IMR-90 (cell line): ENCODE measurements at regions not wholly inside any gene's neighbourhood (a gene's known extent, or its start where the extent isn't known, plus 50 kb on each side); places are given as distances from the start of the nearest gene placed in this dataset.
A peak's percentile ranks its signal among the peaks of the same experiment; 100 is the strongest.

Experiments
- ATAC-seq: fragments of 200-7000 bp; cut with Tn5 transposase; 2 replicates; pipeline ENCODE4 v1.9.1; 2020; ENCODE audit warnings: low read depth, mild to moderate bottlenecking, moderate library complexity
- BruUV-seq: library from RNA; stranded (reverse); fragments of 400-500 nt; replicated peaks from 2 replicates; lab custom pipeline; 2021; lab: Mats Ljungman, UMichigan
- CTCF ChIA-PET: fragments of 300-600 bp; formaldehyde crosslinking; extraction: SDS; loops from one replicate; lab custom pipeline; 2021; ENCODE audit warnings: antibody characterized with exemption; lab: Yijun Ruan, JAX
- POLR2A ChIA-PET: fragments of 300-600 bp; sonication (Branson Sonifier 250); formaldehyde crosslinking; loops from one replicate; lab custom pipeline; 2022; ENCODE audit warnings: antibody characterized with exemption; ENCODE audit not compliant: unreplicated experiment; lab: Charles Lee
- DNase-seq: peaks from one replicate; pipeline ENCODE4 v3.0.0; 2013
- H2AFZ ChIP-seq: replicated peaks from 2 replicates; pipeline ENCODE3; 2013; ENCODE audit warnings: low read length, mild to moderate bottlenecking; ENCODE audit not compliant: poor library complexity
- H2AK5ac ChIP-seq: 2 replicates; pipeline ENCODE4 v1.6.1; 2013; ENCODE audit warnings: low read depth, low read length, inconsistent platforms
- H2AK9ac ChIP-seq: replicated peaks from 2 replicates; pipeline ENCODE3; 2013; ENCODE audit warnings: mild to moderate bottlenecking, low read depth, low read length, moderate library complexity; ENCODE audit not compliant: poor library complexity
- H2BK120ac ChIP-seq: 2 replicates; pipeline ENCODE4 v1.6.1; 2013; ENCODE audit warnings: low read depth, low read length, inconsistent platforms
- H2BK15ac ChIP-seq: 3 replicates; pipeline ENCODE4 v1.6.1; 2013; ENCODE audit warnings: low read depth, low read length, inconsistent platforms
- H2BK20ac ChIP-seq: 2 replicates; pipeline ENCODE4 v1.6.1; 2013; ENCODE audit warnings: low read depth, mild to moderate bottlenecking, inconsistent platforms, low read length, moderate library complexity
- H2BK5ac ChIP-seq: 2 replicates; pipeline ENCODE4 v1.6.1; 2013; ENCODE audit warnings: mild to moderate bottlenecking, low read depth, low read length, inconsistent platforms; ENCODE audit not compliant: poor library complexity, severe bottlenecking
- H3K14ac ChIP-seq: replicated peaks from 2 replicates; pipeline ENCODE4 v1.6.1; 2013; ENCODE audit warnings: low read depth, low read length, inconsistent platforms
- H3K18ac ChIP-seq: 2 replicates; pipeline ENCODE4 v1.6.1; 2013; ENCODE audit warnings: low read depth, low read length, control low read depth
- H3K23ac ChIP-seq: 2 replicates; pipeline ENCODE4 v1.6.1; 2013; ENCODE audit warnings: low read depth, low read length, inconsistent platforms
- H3K27ac ChIP-seq: 2 replicates; pipeline ENCODE4 v1.5.1; 2013; ENCODE audit warnings: mild to moderate bottlenecking, control low read depth, low read length; ENCODE audit not compliant: insufficient read depth
- H3K27me3 ChIP-seq: 2 replicates; pipeline ENCODE4 v1.6.1; 2013; ENCODE audit warnings: low read length; ENCODE audit not compliant: control insufficient read depth, insufficient read depth
- H3K36me3 ChIP-seq: 2 replicates; pipeline ENCODE4 v1.6.1; 2013; ENCODE audit warnings: low read length, mixed read lengths; ENCODE audit not compliant: control insufficient read depth, insufficient read depth
- H3K4ac ChIP-seq: 2 replicates; pipeline ENCODE4 v1.6.1; 2013; ENCODE audit warnings: low read depth, low read length, inconsistent platforms
- H3K4me1 ChIP-seq: 2 replicates; pipeline ENCODE4 v1.6.1; 2013; ENCODE audit warnings: low read length, mixed read lengths; ENCODE audit not compliant: control insufficient read depth, insufficient read depth
- H3K4me2 ChIP-seq: 2 replicates; pipeline ENCODE4 v1.6.1; 2013; ENCODE audit warnings: low read depth, mild to moderate bottlenecking, control low read depth, low read length, moderate library complexity
- H3K4me3 ChIP-seq: 2 replicates; pipeline ENCODE4 v1.5.1; 2013; ENCODE audit warnings: low read depth, mild to moderate bottlenecking, control low read depth, low read length, moderate library complexity; ENCODE audit not compliant: insufficient read depth
- H3K56ac ChIP-seq: 2 replicates; pipeline ENCODE4 v1.6.1; 2013; ENCODE audit warnings: low read length, inconsistent platforms; ENCODE audit not compliant: insufficient read depth; ENCODE audit errors: extremely low read depth
- H3K79me1 ChIP-seq, 2 experiments: 2 replicates each; pipeline ENCODE4 v1.6.1; 2013; ENCODE audit warnings: low read length in 2 of 2, inconsistent platforms in 1 of 2, low read depth in 1 of 2
- H3K9ac ChIP-seq: 2 replicates; pipeline ENCODE4 v1.6.1; 2013; ENCODE audit warnings: low read depth, low read length, control low read depth
- H3K9me1 ChIP-seq: 2 replicates; pipeline ENCODE4 v1.6.1; 2013; ENCODE audit warnings: low read length, inconsistent platforms; ENCODE audit not compliant: insufficient read depth
- H3K9me3 ChIP-seq: 2 replicates; pipeline ENCODE4 v1.6.1; 2013; ENCODE audit warnings: low read length; ENCODE audit not compliant: control insufficient read depth, insufficient read depth
- H4K20me1 ChIP-seq: 2 replicates; pipeline ENCODE4 v1.6.1; 2013; ENCODE audit warnings: low read length, inconsistent platforms; ENCODE audit not compliant: insufficient read depth
- H4K5ac ChIP-seq: 2 replicates; pipeline ENCODE4 v1.6.1; 2013; ENCODE audit warnings: mild to moderate bottlenecking, low read depth, low read length, control low read depth
- H4K8ac ChIP-seq, 2 experiments: 2 replicates each; pipeline ENCODE4 v1.6.1; 2013; ENCODE audit warnings: low read depth in 2 of 2, low read length in 2 of 2, control low read depth in 1 of 2, inconsistent platforms in 1 of 2
- H4K91ac ChIP-seq: 2 replicates; pipeline ENCODE4 v1.6.1; 2013; ENCODE audit warnings: low read depth, low read length, inconsistent platforms; ENCODE audit not compliant: insufficient read depth
- BHLHE40 ChIP-seq: fragments of 150-350 bp; IDR thresholded peaks from 2 replicates; pipeline ENCODE4 v1.6.1; 2016; ENCODE audit warnings: mild to moderate bottlenecking, low read depth, low read length
- CEBPB ChIP-seq: IDR thresholded peaks from 2 replicates; pipeline ENCODE4 v1.6.1; 2012; ENCODE audit warnings: low read depth, low read length, improper control_type of control experiment
- FOS ChIP-seq: fragments of 150-350 bp; IDR thresholded peaks from 2 replicates; pipeline ENCODE4 v1.6.1; 2016; ENCODE audit warnings: low read depth, low read length
- MAFK ChIP-seq: IDR thresholded peaks from 2 replicates; pipeline ENCODE4 v1.6.1; 2012; ENCODE audit warnings: low read depth, low read length, improper control_type of control experiment
- MAZ ChIP-seq: IDR thresholded peaks from 2 replicates; pipeline ENCODE4 v1.6.1; 2012; ENCODE audit warnings: low read depth, mild to moderate bottlenecking, low read length, improper control_type of control experiment, moderate library complexity, borderline replicate concordance
- MXI1 ChIP-seq: IDR thresholded peaks from 2 replicates; pipeline ENCODE4 v1.6.1; 2012; ENCODE audit warnings: low read depth, mild to moderate bottlenecking, low read length, moderate library complexity, borderline replicate concordance
- NFE2L2 ChIP-seq: fragments of 150-350 bp; IDR thresholded peaks from 2 replicates; pipeline ENCODE4 v1.6.1; 2016; ENCODE audit warnings: low read depth, mild to moderate bottlenecking, low read length
- POLR2A ChIP-seq: IDR thresholded peaks from 2 replicates; pipeline ENCODE4 v1.6.1; 2012; ENCODE audit warnings: mild to moderate bottlenecking, low read depth, low read length
- RAD21 ChIP-seq: IDR thresholded peaks from 2 replicates; pipeline ENCODE4 v1.6.1; 2012; ENCODE audit warnings: low read length, improper control_type of control experiment
- RCOR1 ChIP-seq: IDR thresholded peaks from 2 replicates; pipeline ENCODE4 v1.6.1; 2012; ENCODE audit warnings: mild to moderate bottlenecking, low read length, improper control_type of control experiment; ENCODE audit not compliant: insufficient replicate concordance
- RFX5 ChIP-seq: IDR thresholded peaks from 2 replicates; pipeline ENCODE4 v1.8.0; 2012; ENCODE audit warnings: low read depth, mild to moderate bottlenecking, low read length, moderate library complexity
- SMC3 ChIP-seq: fragments of 150-350 bp; IDR thresholded peaks from 2 replicates; pipeline ENCODE4 v1.6.1; 2016; ENCODE audit warnings: low read depth, mild to moderate bottlenecking, antibody characterized with exemption, low read length, moderate library complexity
- WGBS, 2 experiments: methylation state at CpG; one replicate each; pipeline versions ENCODE4 v1.1.5 to v1.1.7; 2013; ENCODE audit warnings: missing lambda C conversion rate in 2 of 2; ENCODE audit not compliant: insufficient read length in 1 of 2; ENCODE audit errors: extremely low coverage in 2 of 2; 5-methylcytosine and 5-hydroxymethylcytosine counted together
- dilution Hi-C: fragments of 300-500 bp; cut with HindIII; formaldehyde crosslinking; loops from one replicate; pipeline ENCODE4 v1.14.3; 2018; ENCODE audit warnings: low sequenced_read_pairs; ENCODE audit not compliant: unreplicated experiment
- in situ Hi-C: fragments of 300-500 bp; cut with MboI; formaldehyde crosslinking; loops from 3 replicates; pipeline ENCODE4 v1.14.3; 2019; ENCODE audit warnings: low sequenced_read_pairs, inconsistent platforms, mixed read lengths
- intact Hi-C: fragments of 100-400 bp; cut with micrococcal nuclease; formaldehyde crosslinking; loops from 2 replicates; pipeline ENCODE4 v1.10.0; 2022
- TF ChIP-seq, protein P1 (sequence below): fragments of 150-350 bp; IDR thresholded peaks from 2 replicates; pipeline ENCODE4 v1.6.1; 2016; ENCODE audit warnings: low read depth, mild to moderate bottlenecking, low read length, moderate library complexity, borderline replicate concordance
- TF ChIP-seq, protein P2 (sequence below): fragments of 150-350 bp; IDR thresholded peaks from 2 replicates; pipeline ENCODE4 v1.6.1; 2017; ENCODE audit warnings: mild to moderate bottlenecking, antibody characterized with exemption, low read length, low read depth

DNA sequence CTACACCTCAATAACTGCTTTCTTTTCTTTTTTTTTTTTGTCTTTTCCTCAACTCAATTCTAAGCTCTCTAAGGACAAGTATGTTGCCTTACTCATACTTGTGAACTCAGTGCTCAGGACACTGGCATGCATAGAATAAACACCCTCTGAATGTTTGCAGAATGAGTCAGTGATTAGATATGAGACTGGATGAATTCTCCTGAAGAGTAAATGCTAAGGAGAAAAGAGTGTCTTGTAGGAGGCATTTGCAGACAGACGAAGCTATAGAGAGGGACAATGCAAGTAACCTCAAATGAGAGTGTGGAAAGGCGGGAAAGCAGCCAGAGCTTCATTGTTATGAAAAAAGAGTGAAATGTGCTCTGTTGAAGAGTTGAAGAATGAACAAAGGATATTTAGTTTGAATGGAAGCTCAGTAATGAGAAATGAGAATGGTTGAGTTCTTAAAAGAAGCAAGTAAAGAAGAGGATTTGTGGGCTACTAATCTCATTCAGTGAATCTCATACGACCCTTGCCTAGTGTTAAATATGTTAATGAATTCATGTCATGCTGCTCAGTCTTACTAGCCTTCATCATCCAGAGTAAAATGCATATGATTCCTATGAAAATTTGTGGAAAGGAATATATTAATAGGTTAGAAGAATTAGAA, 166.1 kb upstream of the DPYD start (continued):
- TF ChIP-seq MAFK = peak; percentile 17; the same call in 1 of the 2 replicates
- TF ChIP-seq RAD21 = 0 out of 2 replicates have a peak, but pooled peaks have one; percentile 23

DNA sequence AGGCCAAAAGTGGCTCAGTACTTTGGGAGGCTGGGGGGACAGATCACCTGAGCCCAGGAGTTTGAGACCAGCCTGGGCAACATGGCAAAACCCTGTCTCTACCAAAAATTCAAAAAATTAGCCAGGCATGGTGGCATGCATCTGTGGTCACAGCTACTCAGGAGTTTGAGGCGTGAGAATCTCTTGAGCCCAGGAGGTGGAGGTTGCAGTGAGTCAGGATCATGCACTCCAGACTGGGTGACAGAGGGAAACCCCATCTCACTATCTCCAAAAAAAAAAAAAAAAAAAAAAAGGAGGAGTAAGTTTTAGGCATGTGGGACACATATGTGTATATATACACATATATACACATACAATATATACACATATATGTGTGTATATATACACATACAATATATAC, 165.3 kb upstream of the DPYD start:
- H2BK5ac ChIP-seq = peak overlapping the region; percentile 95
- intact Hi-C loops (no loop called here), in situ Hi-C loops (no loop called here), dilution Hi-C loops (no loop called here)
- no CpG with 5 or more reads among the region's 1 CpG for WGBS, 2 experiments
- no peaks in the 10 kb centered on the region for H3K36me3 ChIP-seq
- peak overlapping the region; percentile 95 for H2BK20ac ChIP-seq
- no peak for ATAC-seq
- peak overlapping the region; percentile 91 for H3K18ac ChIP-seq
- peak overlapping the region; percentile 68 to 90 for H4K8ac ChIP-seq
- H3K23ac ChIP-seq = peak overlapping the region; percentile 39
- peak overlapping the region; percentile 96 for H2BK120ac ChIP-seq
- no peak overlapping the region for H3K4me3 ChIP-seq
- no peaks in the 10 kb centered on the region for H4K20me1 ChIP-seq
- peak overlapping the region; percentile 83; the same call in 1 of the 2 replicates for H3K56ac ChIP-seq
- H3K9ac ChIP-seq = no peak overlapping the region
- POLR2A ChIA-PET = no interaction called here
- H4K91ac ChIP-seq = peak overlapping the region; percentile 89
- H2AFZ ChIP-seq = no peak overlapping the region
- CTCF ChIA-PET = no interaction called here
- H3K27me3 ChIP-seq = no peaks in the 10 kb centered on the region
- peak overlapping the region; percentile 87 for H3K4ac ChIP-seq
- H3K9me3 ChIP-seq = no peaks in the 10 kb centered on the region
- no TSS peak for BruUV-seq
- peak overlapping the region; percentile 59 for H4K5ac ChIP-seq
- peak overlapping the region; percentile 80 for H2AK5ac ChIP-seq
- H2AK9ac ChIP-seq = no peak overlapping the region
- DNase-seq = peak; percentile 90
- no peak overlapping the region for H3K4me2 ChIP-seq
- peak overlapping the region; percentile 98; the same call in 2 of the 3 replicates for H2BK15ac ChIP-seq
- peaks cover 7% of the 10 kb centered on the region for H3K4me1 ChIP-seq
- H3K14ac ChIP-seq = peak overlapping the region; percentile 64
- no peaks in the 10 kb centered on the region; the same call in 1 of the 2 replicates for H3K9me1 ChIP-seq
- H3K27ac ChIP-seq = peak overlapping the region; percentile 85
- 0 out of 4 replicates have a peak, but pooled peaks cover 0 to 4% of the 10 kb centered on the region in 2 experiments for H3K79me1 ChIP-seq
- TF ChIP-seq RCOR1 = no peak
- TF ChIP-seq, protein P1, sequence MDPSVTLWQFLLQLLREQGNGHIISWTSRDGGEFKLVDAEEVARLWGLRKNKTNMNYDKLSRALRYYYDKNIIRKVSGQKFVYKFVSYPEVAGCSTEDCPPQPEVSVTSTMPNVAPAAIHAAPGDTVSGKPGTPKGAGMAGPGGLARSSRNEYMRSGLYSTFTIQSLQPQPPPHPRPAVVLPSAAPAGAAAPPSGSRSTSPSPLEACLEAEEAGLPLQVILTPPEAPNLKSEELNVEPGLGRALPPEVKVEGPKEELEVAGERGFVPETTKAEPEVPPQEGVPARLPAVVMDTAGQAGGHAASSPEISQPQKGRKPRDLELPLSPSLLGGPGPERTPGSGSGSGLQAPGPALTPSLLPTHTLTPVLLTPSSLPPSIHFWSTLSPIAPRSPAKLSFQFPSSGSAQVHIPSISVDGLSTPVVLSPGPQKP = no peak
- TF ChIP-seq BHLHE40 = no peak
- TF ChIP-seq CEBPB = no peak
- TF ChIP-seq POLR2A = no peak
- no peak for TF ChIP-seq RAD21
- TF ChIP-seq MAFK = no peak
- no peak for TF ChIP-seq MXI1
- TF ChIP-seq NFE2L2 = no peak
- TF ChIP-seq, protein P2, sequence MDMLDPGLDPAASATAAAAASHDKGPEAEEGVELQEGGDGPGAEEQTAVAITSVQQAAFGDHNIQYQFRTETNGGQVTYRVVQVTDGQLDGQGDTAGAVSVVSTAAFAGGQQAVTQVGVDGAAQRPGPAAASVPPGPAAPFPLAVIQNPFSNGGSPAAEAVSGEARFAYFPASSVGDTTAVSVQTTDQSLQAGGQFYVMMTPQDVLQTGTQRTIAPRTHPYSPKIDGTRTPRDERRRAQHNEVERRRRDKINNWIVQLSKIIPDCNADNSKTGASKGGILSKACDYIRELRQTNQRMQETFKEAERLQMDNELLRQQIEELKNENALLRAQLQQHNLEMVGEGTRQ = no peak
- TF ChIP-seq MAZ = no peak
- TF ChIP-seq RFX5 = no peak
- TF ChIP-seq FOS = no peak
- TF ChIP-seq SMC3 = no peak
